ENCODE measurements at regions not wholly inside any gene's neighbourhood (a gene's known extent, or its start where the extent isn't known, plus 50 kb on each side); places are given as distances from the start of the nearest gene placed in this dataset.

GRCh38 chr2:84238907-84239306, 220.2 kb downstream of the SUCLG1 start:
- TF ChIP-seq CTCF (IDR thresholded peaks at IDR 0.05; ENCODE audit: low read length) (no peak), EZH2 (optimal IDR thresholded peaks at IDR 0.05; ENCODE audit: low read depth, low read length) (no peak), EZH2phosphoT487 (IDR thresholded peaks at IDR 0.05; ENCODE audit: low read length) (no peak)
